IPS-20b (cell line): ENCODE measurements at regions not wholly inside any gene's neighbourhood (a gene's known extent, or its start where the extent isn't known, plus 50 kb on each side); places are given as distances from the start of the nearest gene placed in this dataset.
"Not testable (repeated sequence)": the region's sequence is repeated elsewhere in the genome, so short reads cannot be mapped to it uniquely, and the experiment has no call there.

Experiments used
- H3K27ac ChIP-seq: one replicate; pipeline ENCODE4 v1.5.1; 2013; ENCODE audit warnings: low read length
- H3K27me3 ChIP-seq: 2 replicates; pipeline ENCODE4 v1.6.1; 2013; ENCODE audit warnings: mild to moderate bottlenecking, low read length, inconsistent platforms; ENCODE audit not compliant: insufficient read depth
- H3K36me3 ChIP-seq: 2 replicates; pipeline ENCODE4 v1.6.1; 2013; ENCODE audit warnings: low read depth, mild to moderate bottlenecking, inconsistent platforms, low read length, moderate library complexity; ENCODE audit not compliant: insufficient read depth
- H3K4me1 ChIP-seq: 2 replicates; pipeline ENCODE4 v1.6.1; 2013; ENCODE audit warnings: mild to moderate bottlenecking, control low read depth, inconsistent platforms, low read length, moderate library complexity; ENCODE audit not compliant: insufficient read depth
- H3K4me3 ChIP-seq: 2 replicates; pipeline ENCODE4 v1.5.1; 2013; ENCODE audit warnings: mild to moderate bottlenecking, low read length, inconsistent platforms
- H3K9ac ChIP-seq: 2 replicates; pipeline ENCODE4 v1.6.1; 2013; ENCODE audit warnings: low read depth, mild to moderate bottlenecking, inconsistent platforms, low read length, moderate library complexity
- H3K9me3 ChIP-seq: 2 replicates; pipeline ENCODE4 v1.6.1; 2013; ENCODE audit warnings: mild to moderate bottlenecking, low read depth, low read length, inconsistent platforms; ENCODE audit not compliant: insufficient read depth

GRCh38 chr1:189971656-189972055, 506.0 kb downstream of the BRINP3 start:
- no peaks in the 10 kb centered on the region for H3K27me3 ChIP-seq
- no peaks in the 10 kb centered on the region for H3K9me3 ChIP-seq
- H3K4me3 ChIP-seq: no peak overlapping the region
- H3K27ac ChIP-seq: no peak overlapping the region
- H3K36me3 ChIP-seq: no peaks in the 10 kb centered on the region
- no peak overlapping the region for H3K9ac ChIP-seq
- H3K4me1 ChIP-seq: peaks cover 10% of the 10 kb centered on the region; the same call in 1 of the 2 replicates

DNA sequence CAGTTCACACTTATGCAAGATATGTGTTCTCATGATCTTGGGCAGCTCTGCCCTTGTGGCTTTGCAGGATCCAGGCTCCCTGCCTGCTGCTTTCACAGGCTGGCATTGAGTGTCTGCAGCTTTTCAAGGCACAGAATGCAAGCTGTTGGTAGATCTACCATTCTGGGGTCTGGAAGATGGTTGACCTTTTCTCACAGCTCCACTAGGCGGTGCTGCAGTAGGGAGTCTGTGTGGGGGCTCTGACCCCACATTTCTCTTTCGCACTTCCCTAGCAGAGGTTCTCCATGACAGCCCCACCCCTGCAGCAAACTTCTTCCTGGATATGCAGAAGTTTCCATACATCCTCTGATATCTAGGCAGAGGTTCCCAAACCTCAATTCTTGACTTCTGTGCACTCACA, 500.5 kb downstream of the BRINP3 start:
- Histone ChIP-seq H3K27me3 (no peaks in the 10 kb centered on the region), H3K36me3 (no peaks in the 10 kb centered on the region), H3K4me3 (no peak overlapping the region), H3K4me1 (no peaks in the 10 kb centered on the region), H3K27ac (no peak overlapping the region), H3K9ac (no peak overlapping the region), H3K9me3 (peaks cover 12% of the 10 kb centered on the region; the same call in 1 of the 2 replicates)

GRCh38 chr1:189983166-189983890, 494.3 kb downstream of the BRINP3 start:
- Histone ChIP-seq H3K36me3 (no peaks in the 10 kb centered on the region), H3K27ac (no peak overlapping the region), H3K27me3 (no peaks in the 10 kb centered on the region), H3K9me3 (peaks cover 8% of the 10 kb centered on the region; the same call in 1 of the 2 replicates), H3K4me1 (no peaks in the 10 kb centered on the region), H3K9ac (no peak overlapping the region), H3K4me3 (no peak overlapping the region)

DNA sequence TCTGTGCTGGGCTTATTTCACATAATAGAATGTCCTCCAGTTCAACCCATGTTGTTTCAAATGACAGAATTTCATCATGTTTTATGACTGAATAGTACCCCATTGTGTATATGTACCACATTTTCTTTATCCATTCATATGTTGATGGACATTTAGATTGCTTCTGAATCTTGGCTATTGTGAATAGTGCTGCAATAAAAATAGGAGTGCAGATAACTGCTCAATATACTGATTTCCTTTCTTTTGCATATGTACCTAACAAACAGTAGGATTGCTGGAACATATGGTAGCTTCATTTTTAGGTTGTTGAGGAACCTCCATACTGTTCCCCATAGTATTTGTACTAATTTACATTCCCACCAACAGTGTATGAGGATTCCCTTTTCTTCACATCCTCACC, 491.1 kb downstream of the BRINP3 start:
- Histone ChIP-seq H3K9ac (no peak overlapping the region), H3K27me3 (no peaks in the 10 kb centered on the region), H3K9me3 (no peaks in the 10 kb centered on the region; the same call in 1 of the 2 replicates), H3K4me3 (no peak overlapping the region), H3K4me1 (no peaks in the 10 kb centered on the region), H3K36me3 (no peaks in the 10 kb centered on the region), H3K27ac (no peak overlapping the region)

DNA sequence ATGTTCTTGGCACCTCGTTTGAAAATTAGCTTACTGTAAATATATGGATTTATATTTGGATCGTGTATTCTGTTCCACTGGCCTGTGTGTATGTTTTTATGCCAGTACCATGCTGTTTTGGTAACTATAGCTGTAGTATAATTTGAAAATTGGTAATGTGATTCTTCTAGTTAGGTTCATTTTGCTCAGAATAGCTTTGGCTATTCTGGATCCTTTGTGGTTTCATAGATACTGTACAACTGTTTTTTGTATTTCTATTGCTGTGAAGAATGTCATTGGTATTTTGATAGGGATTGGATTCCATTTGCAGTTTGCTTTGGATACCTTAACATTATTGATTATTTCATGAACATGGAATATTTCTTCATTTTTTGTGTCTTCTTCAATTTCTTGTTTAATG, 490.2 kb downstream of the BRINP3 start:
- Histone ChIP-seq H3K36me3 (no peaks in the 10 kb centered on the region), H3K4me3 (no peak overlapping the region)

GRCh38 chr1:189992856-189993255, 484.8 kb downstream of the BRINP3 start:
- Histone ChIP-seq H3K27ac (no peak overlapping the region), H3K9ac (no peak overlapping the region), H3K27me3 (no peaks in the 10 kb centered on the region), H3K4me1 (no peaks in the 10 kb centered on the region), H3K4me3 (no peak overlapping the region), H3K9me3 (peaks cover 11% of the 10 kb centered on the region), H3K36me3 (no peaks in the 10 kb centered on the region)

More for the DNA sequence above, 490.2 kb downstream of the BRINP3 start:
- Histone ChIP-seq H3K27ac (no peak overlapping the region), H3K27me3 (no peaks in the 10 kb centered on the region), H3K9ac (no peak overlapping the region), H3K9me3 (peaks cover 4% of the 10 kb centered on the region; the same call in 1 of the 2 replicates), H3K4me1 (no peaks in the 10 kb centered on the region)

- Histone ChIP-seq H3K27me3 (no peaks in the 10 kb centered on the region), H3K4me1 (0 out of 2 replicates have a peak, but pooled peaks cover 2% of the 10 kb centered on the region), H3K27ac (no peak overlapping the region), H3K36me3 (no peaks in the 10 kb centered on the region), H3K9ac (no peak overlapping the region), H3K4me3 (no peak overlapping the region), H3K9me3 (no peaks in the 10 kb centered on the region)
Observed at GRCh38 chr1:190000365-190000872, 477.2 kb downstream of the BRINP3 start.

GRCh38 chr1:190001187-190001586, 476.5 kb downstream of the BRINP3 start:
- no peaks in the 10 kb centered on the region for H3K27me3 ChIP-seq
- H3K36me3 ChIP-seq: no peaks in the 10 kb centered on the region
- 0 out of 2 replicates have a peak, but pooled peaks cover 2% of the 10 kb centered on the region for H3K4me1 ChIP-seq
- H3K4me3 ChIP-seq: no peak overlapping the region
- H3K9ac ChIP-seq: no peak overlapping the region
- H3K27ac ChIP-seq: no peak overlapping the region
- no peaks in the 10 kb centered on the region for H3K9me3 ChIP-seq

DNA sequence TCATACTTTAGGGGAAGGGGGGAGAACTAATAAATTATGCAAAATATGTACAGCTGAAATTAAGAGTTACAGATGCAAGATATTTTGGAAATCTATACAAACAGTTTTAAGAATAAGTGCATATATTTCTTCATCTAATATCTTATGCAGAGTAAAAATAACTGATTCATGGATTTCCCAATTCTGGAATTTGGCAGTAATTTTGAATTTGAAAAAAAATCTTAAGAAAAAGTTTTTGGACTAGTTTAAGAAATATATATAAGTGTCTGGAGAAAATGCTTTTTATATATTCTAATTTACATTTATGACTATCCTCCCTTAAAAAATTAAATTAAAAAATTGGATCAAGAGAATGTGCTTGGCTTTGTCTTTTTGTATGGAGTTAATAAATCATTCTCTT, 474.3 kb downstream of the BRINP3 start:
- no peak overlapping the region for H3K9ac ChIP-seq
- no peak overlapping the region for H3K4me3 ChIP-seq
- no peaks in the 10 kb centered on the region for H3K9me3 ChIP-seq
- H3K27ac ChIP-seq: no peak overlapping the region
- H3K27me3 ChIP-seq: no peaks in the 10 kb centered on the region
- no peaks in the 10 kb centered on the region for H3K36me3 ChIP-seq
- H3K4me1 ChIP-seq: 0 out of 2 replicates have a peak, but pooled peaks cover 2% of the 10 kb centered on the region

DNA sequence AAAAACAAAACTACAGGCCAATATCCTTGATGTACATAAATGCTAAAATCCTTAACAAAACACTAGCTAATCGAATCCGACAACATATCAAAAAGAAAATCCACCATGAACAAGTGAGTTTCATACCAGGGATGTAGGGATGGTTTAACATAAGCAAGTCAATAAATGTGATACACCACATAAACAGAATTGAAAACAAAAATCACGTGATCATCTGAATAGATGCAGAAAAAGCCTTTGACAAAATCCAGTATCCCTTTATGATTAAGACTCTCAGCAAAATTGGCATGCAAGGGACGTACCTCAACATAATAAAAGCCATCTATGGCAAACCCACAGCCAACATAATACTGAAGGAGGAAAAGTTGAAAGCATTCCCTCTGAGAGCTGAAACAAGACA, 466.1 kb downstream of the BRINP3 start:
- Histone ChIP-seq H3K36me3 (no peaks in the 10 kb centered on the region), H3K4me3 (no peak overlapping the region), H3K9ac (no peak overlapping the region), H3K27me3 (no peaks in the 10 kb centered on the region), H3K4me1 (no peaks in the 10 kb centered on the region), H3K27ac (no peak overlapping the region), H3K9me3 (no peaks in the 10 kb centered on the region)

DNA sequence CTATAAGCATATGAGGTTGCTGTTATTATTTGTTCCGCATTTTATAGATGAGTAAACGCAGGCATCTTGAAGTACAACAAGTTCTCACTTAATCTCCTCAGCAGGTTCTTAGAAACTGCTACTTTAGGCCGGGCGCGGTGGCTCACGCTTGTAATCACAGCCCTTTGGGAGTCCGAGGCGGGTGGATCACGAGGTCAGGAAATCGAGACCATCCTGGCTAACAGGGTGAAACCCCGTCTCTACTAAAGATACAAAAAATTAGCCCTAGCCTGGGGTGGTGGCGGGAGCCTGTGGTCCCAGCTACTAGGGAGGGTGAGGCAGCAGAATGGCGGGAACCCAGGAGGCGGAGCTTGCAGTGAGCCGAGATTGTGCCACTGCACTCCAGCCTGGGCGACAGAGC, 458.5 kb downstream of the BRINP3 start:
- H3K4me1 ChIP-seq, H3K36me3 ChIP-seq, H3K27ac ChIP-seq, H3K9me3 ChIP-seq, H3K27me3 ChIP-seq, H3K4me3 ChIP-seq, H3K9ac ChIP-seq: not testable (repeated sequence)

GRCh38 chr1:190019717-190020116, 457.9 kb downstream of the BRINP3 start:
- H3K4me3 ChIP-seq: no peak overlapping the region
- no peaks in the 10 kb centered on the region for H3K36me3 ChIP-seq
- H3K27ac ChIP-seq: no peak overlapping the region
- H3K9me3 ChIP-seq: no peaks in the 10 kb centered on the region
- no peak overlapping the region for H3K9ac ChIP-seq
- no peaks in the 10 kb centered on the region for H3K27me3 ChIP-seq
- no peaks in the 10 kb centered on the region for H3K4me1 ChIP-seq
